ENCODE measurements at regions not wholly inside any gene's neighbourhood (a gene's known extent, or its start where the extent isn't known, plus 50 kb on each side); places are given as distances from the start of the nearest gene placed in this dataset.

DNA sequence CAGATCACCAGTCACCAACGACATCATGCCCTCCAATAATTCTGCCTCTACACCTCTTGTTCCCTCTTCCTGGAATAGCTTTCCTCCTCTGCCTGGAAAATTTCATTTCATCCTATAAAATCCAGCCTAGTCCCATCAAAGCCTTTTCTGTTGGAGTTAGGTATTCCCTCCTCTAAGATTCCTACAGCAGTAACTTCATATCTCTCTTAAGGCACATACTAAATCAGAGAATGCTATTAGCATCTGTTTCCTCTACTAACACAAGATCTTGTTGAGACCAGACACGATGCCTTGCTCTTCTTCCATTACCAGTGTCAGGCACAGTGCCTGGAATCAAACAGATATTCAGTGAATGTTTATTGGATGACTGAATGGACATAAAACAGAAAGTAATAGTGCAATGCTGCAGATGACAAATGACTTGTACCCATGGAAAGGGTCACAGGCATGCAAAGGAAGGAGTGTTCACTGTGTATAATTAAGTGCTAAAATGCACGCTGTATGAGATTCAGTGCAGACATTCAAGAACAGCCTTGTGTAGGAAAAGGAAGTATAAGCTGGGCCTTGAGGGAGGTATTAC lies 342.0 kb upstream of the ACVR2A start:
- H3K9me3 Mint-ChIP-seq (ENCODE audit: insufficient read depth): no peaks in the 10 kb centered on the region
- ATAC-seq (ENCODE audit: low read depth): no peak
- Histone ChIP-seq H4K20me1 (ENCODE audit: control insufficient read depth, insufficient read depth, low read length, poor library complexity, severe bottlenecking) (no peaks in the 10 kb centered on the region), H3K79me2 (ENCODE audit: control insufficient read depth, insufficient read depth, low read length) (no peaks in the 10 kb centered on the region), H3K4me1 (ENCODE audit: control insufficient read depth in 2 of 2, insufficient read depth in 2 of 2, low read length in 2 of 2) (no peaks in the 10 kb centered on the region), H3K27me3 (replicated peaks in 1 of 4; ENCODE audit: control extremely low read depth in 1 of 4, control insufficient read depth in 3 of 4, insufficient read depth in 4 of 4, low read length in 3 of 4) (no peaks in the 10 kb centered on the region), H3K27ac (ENCODE audit: low read length in 2 of 2) (no peak overlapping the region), H3K4me3 (ENCODE audit: control extremely low read depth in 1 of 5, extremely low read depth in 1 of 5, insufficient read depth in 1 of 5, low read depth in 2 of 5, low read length in 4 of 5) (no peak overlapping the region), H3K4me2 (replicated peaks; ENCODE audit: low read depth, low read length, poor library complexity, severe bottlenecking) (no peak overlapping the region), H2AFZ (ENCODE audit: insufficient read depth, low read depth, low read length, poor library complexity, severe bottlenecking) (no peak overlapping the region), H3K36me3 (replicated peaks in 1 of 2; ENCODE audit: control extremely low read depth in 1 of 2, control insufficient read depth in 1 of 2, extremely low read depth in 1 of 2, insufficient read depth in 2 of 2, low read length in 1 of 2) (no peaks in the 10 kb centered on the region), H3K9me3 (ENCODE audit: control extremely low read depth in 1 of 3, control insufficient read depth in 2 of 3, insufficient read depth in 1 of 3, low read length in 2 of 3) (peaks cover 0 to 6% (median 0%) of the 10 kb centered on the region in 3 donors), H3K9ac (ENCODE audit: low read length) (no peak overlapping the region)
- POLR2A ChIA-PET: no interaction called here
- no peak overlapping the region for H3K27ac Mint-ChIP-seq
- TF ChIP-seq EZH2 (IDR thresholded peaks at IDR 0.05; ENCODE audit: borderline replicate concordance, insufficient read depth, low read depth, low read length, poor library complexity, severe bottlenecking) (no peak), CTCF (IDR thresholded peaks at IDR 0.05) (no peak)
- H3K4me1 Mint-ChIP-seq: no peaks in the 10 kb centered on the region
- H3K4me3 Mint-ChIP-seq: no peak overlapping the region
- WGBS (ENCODE audit: insufficient coverage): 63% methylated on average over 2 of the region's 3 CpGs
- H3K27me3 Mint-ChIP-seq: peaks cover 22% of the 10 kb centered on the region
- intact Hi-C loops (cut with micrococcal nuclease): no loop called here
- DNase-seq: no peak
- CTCF ChIA-PET: no interaction called here

- WGBS (ENCODE audit: insufficient coverage): 90% methylated on average over 4 of the region's 4 CpGs
- no peak for TF ChIP-seq CTCF (IDR thresholded peaks at IDR 0.05)
- TF ChIP-seq EZH2 (IDR thresholded peaks at IDR 0.05; ENCODE audit: borderline replicate concordance, insufficient read depth, low read depth, low read length, poor library complexity, severe bottlenecking): no peak
- Histone ChIP-seq H3K4me3 (ENCODE audit: control extremely low read depth in 1 of 5, extremely low read depth in 1 of 5, insufficient read depth in 1 of 5, low read depth in 2 of 5, low read length in 4 of 5) (no peak overlapping the region), H2AFZ (ENCODE audit: insufficient read depth, low read depth, low read length, poor library complexity, severe bottlenecking) (no peak overlapping the region), H3K36me3 (replicated peaks in 1 of 2; ENCODE audit: control extremely low read depth in 1 of 2, control insufficient read depth in 1 of 2, extremely low read depth in 1 of 2, insufficient read depth in 2 of 2, low read length in 1 of 2) (no peaks in the 10 kb centered on the region), H3K4me1 (ENCODE audit: control insufficient read depth in 2 of 2, insufficient read depth in 2 of 2, low read length in 2 of 2) (no peaks in the 10 kb centered on the region), H3K27me3 (replicated peaks in 1 of 4; ENCODE audit: control extremely low read depth in 1 of 4, control insufficient read depth in 3 of 4, insufficient read depth in 4 of 4, low read length in 3 of 4) (no peaks in the 10 kb centered on the region), H3K9ac (ENCODE audit: low read length) (no peak overlapping the region), H3K9me3 (ENCODE audit: control extremely low read depth in 1 of 3, control insufficient read depth in 2 of 3, insufficient read depth in 1 of 3, low read length in 2 of 3) (peaks cover 0 to 4% (median 0%) of the 10 kb centered on the region in 3 donors), H3K4me2 (replicated peaks; ENCODE audit: low read depth, low read length, poor library complexity, severe bottlenecking) (no peak overlapping the region), H4K20me1 (ENCODE audit: control insufficient read depth, insufficient read depth, low read length, poor library complexity, severe bottlenecking) (no peaks in the 10 kb centered on the region), H3K79me2 (ENCODE audit: control insufficient read depth, insufficient read depth, low read length) (no peaks in the 10 kb centered on the region), H3K27ac (ENCODE audit: low read length in 2 of 2) (no peak overlapping the region)
- H3K27me3 Mint-ChIP-seq: peaks cover 22% of the 10 kb centered on the region
- POLR2A ChIA-PET: no interaction called here
- no peaks in the 10 kb centered on the region for H3K4me1 Mint-ChIP-seq
- no peak overlapping the region for H3K27ac Mint-ChIP-seq
- CTCF ChIA-PET: no interaction called here
- DNase-seq (no peak), ATAC-seq (ENCODE audit: low read depth) (no peak)
- H3K4me3 Mint-ChIP-seq: no peak overlapping the region
- intact Hi-C loops (cut with micrococcal nuclease): no loop called here
- no peaks in the 10 kb centered on the region for H3K9me3 Mint-ChIP-seq (ENCODE audit: insufficient read depth)
These were observed 342.9 kb upstream of the ACVR2A start for GRCh38 chr2:147501968-147502367.
